Mammary epithelial cell (primary cell): ENCODE measurements at regions not wholly inside any gene's neighbourhood (a gene's known extent, or its start where the extent isn't known, plus 50 kb on each side); places are given as distances from the start of the nearest gene placed in this dataset.

ENCODE experiments used
- CTCF ChIP-seq, 2 donors: IDR thresholded peaks in 1 of 2; conservative IDR thresholded peaks in 1 of 2; 2 replicates each; pipeline ENCODE4 v1.5.1; 2011 to 2012; ENCODE audit warnings: inconsistent platforms in 2 of 2, low read length in 2 of 2, mild to moderate bottlenecking in 2 of 2, control low read depth in 1 of 2, low read depth in 1 of 2; ENCODE audit not compliant: insufficient read depth in 1 of 2; ENCODE audit errors: extremely low read depth in 1 of 2
- EZH2 ChIP-seq: IDR thresholded peaks from 2 replicates; pipeline ENCODE4 v1.6.1; 2012; ENCODE audit warnings: low read length, inconsistent platforms, borderline replicate concordance

GRCh38 chr16:35750701-35751104, 2291.3 kb downstream of the TP53TG3F start:
- TF ChIP-seq CTCF (conservative IDR thresholded peaks at IDR 0.05 in 1 of 2, IDR thresholded peaks at IDR 0.05 in 1 of 2; ENCODE audit: extremely low read depth in 1 of 2, insufficient read depth in 1 of 2, low read depth in 1 of 2, low read length in 2 of 2) (no peak), EZH2 (no peak)
